ENCODE measurements at regions not wholly inside any gene's neighbourhood (a gene's known extent, or its start where the extent isn't known, plus 50 kb on each side); places are given as distances from the start of the nearest gene placed in this dataset.

DNA sequence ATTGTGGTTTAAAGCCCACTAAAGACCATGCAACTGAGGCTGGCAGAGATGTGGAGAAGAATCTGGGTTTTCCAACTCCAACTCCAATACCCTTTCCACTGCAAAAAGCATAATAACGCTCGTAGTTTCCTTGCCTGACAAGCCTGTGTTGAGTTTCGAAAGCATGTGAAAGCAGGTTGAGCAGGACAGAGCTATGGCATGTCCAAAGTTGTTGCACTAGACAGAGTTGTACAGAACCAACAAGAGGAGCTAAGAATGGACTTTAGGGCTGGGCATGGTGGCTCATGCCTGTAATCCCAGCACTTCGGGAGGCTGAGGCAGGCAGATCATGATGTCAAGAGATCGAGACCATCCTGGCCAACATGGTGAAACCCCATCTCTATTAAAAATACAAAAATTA, 572.0 kb upstream of the TBX3 start:
- TF ChIP-seq, protein P1, sequence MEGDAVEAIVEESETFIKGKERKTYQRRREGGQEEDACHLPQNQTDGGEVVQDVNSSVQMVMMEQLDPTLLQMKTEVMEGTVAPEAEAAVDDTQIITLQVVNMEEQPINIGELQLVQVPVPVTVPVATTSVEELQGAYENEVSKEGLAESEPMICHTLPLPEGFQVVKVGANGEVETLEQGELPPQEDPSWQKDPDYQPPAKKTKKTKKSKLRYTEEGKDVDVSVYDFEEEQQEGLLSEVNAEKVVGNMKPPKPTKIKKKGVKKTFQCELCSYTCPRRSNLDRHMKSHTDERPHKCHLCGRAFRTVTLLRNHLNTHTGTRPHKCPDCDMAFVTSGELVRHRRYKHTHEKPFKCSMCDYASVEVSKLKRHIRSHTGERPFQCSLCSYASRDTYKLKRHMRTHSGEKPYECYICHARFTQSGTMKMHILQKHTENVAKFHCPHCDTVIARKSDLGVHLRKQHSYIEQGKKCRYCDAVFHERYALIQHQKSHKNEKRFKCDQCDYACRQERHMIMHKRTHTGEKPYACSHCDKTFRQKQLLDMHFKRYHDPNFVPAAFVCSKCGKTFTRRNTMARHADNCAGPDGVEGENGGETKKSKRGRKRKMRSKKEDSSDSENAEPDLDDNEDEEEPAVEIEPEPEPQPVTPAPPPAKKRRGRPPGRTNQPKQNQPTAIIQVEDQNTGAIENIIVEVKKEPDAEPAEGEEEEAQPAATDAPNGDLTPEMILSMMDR (IDR thresholded peaks at IDR 0.05; ENCODE audit: control extremely low read depth in 1 of 3, insufficient read depth in 1 of 3, low read depth in 1 of 3, low read length in 3 of 3) = no peak
- TF ChIP-seq BRCA1 (IDR thresholded peaks at IDR 0.05; ENCODE audit: low read depth, low read length) (no peak), POLR2A (IDR thresholded peaks at IDR 0.05; ENCODE audit: control extremely low read depth in 1 of 2, low read depth in 2 of 2, low read length in 2 of 2) (no peak)

Data from H1 (cell line).